GM19025 (cell line): ENCODE measurements at regions not wholly inside any gene's neighbourhood (a gene's known extent, or its start where the extent isn't known, plus 50 kb on each side); places are given as distances from the start of the nearest gene placed in this dataset.

Source experiments
- ATAC-seq: cut with Tn5 transposase; IDR thresholded peaks from one replicate; pipeline ENCODE4 v1.9.1; 2021; ENCODE audit warnings: mild to moderate bottlenecking, low read depth, moderate library complexity; ENCODE audit not compliant: unreplicated experiment

- no peak for ATAC-seq
Observed at GRCh38 chr12:17818931-17819330, 271.1 kb downstream of the RERGL start.

GRCh38 chr12:17810399-17810798 lies 279.6 kb downstream of the RERGL start:
- no peak for ATAC-seq

- ATAC-seq: no peak
Observed at GRCh38 chr12:17809206-17809605, 280.8 kb downstream of the RERGL start.

DNA sequence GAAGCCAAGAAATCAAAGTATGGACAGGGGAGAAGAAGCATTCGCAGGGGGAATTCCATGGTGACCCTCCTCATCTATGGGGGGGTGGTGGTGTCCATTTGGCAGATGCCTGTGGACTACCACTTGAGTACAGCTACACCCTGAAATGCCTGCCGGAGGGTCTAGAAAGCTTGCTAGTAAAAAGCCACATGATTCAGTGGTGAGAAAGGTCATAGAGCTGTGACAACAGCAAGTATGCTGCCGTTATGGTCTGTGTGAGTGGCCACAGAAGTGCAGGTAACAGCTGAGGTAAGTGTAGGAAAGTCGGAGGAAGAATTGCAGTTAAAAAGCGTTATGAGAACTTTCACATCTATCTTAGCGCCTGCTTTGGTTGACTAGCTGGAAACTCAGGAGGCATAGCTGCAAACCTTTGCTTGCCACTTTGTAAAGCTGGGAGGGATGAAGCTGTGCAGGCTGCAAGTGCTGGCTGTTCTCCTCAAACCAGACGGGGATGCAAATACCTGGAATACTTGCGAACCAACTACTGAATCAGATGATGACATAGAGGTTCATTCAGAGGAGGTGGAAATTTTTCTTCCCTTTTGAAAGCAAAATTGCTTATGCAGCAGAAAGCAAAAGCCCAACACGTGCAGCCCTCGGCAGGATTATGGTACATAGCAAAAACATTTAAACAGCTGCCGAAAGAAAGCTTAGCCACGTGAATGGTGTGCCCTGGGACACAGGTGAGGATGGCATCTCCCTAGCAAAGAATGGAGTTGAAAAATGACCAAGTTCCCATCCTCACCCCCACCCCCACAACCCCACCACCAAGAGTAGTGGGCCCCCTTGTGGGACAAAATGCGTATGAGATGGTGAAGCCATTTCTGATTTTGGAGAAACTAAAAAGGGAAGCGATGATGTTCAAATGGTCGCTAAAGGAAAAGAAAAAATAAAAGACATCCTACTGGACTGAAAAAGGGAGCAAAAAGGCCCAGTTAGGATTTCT lies 287.0 kb downstream of the RERGL start:
- ATAC-seq: no peak

GRCh38 chr12:17793854-17794253 lies 296.1 kb downstream of the RERGL start:
- ATAC-seq: no peak

DNA sequence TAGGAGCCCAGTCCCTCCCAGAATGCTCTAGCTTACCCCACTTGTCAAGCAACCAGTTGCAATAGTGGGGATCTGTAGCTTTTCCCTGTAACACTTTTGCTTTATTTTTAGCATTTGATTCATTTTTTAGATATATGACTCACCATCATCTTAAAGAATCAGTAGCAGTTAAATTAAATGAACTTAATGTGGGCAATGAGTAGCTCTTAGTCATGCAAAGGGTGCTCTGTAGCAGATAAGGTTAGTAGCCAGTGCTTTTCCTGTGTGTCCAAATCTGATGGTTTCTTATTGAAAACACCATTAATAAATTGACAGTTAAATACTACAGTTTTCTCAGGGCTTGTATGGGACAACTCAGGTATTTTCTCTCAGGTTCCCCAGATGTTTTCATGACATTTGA lies 311.8 kb downstream of the RERGL start:
- ATAC-seq: no peak

DNA sequence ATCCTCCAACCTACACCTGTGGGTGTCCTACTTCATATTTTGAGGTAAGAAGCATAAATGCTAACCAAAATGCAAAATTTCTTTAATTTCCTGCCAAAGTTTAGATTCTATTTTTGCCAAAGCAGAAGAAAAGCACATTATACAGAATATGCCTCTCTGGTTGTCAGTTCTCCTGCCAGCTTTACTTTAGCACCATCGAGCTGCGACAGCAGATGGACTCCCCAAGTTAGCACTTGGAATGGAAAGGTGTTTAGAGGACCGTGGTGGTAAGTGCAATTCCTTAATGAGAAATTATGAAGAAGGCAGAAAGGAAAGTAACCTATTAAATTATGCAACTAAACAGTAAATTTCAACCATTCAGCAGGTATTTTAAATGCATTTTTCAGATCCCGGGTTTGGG lies 326.6 kb downstream of the RERGL start:
- no peak for ATAC-seq

GRCh38 chr12:17759982-17760381 lies 330.0 kb downstream of the RERGL start:
- no peak for ATAC-seq
